Natural killer cell (primary cell): ENCODE measurements at regions not wholly inside any gene's neighbourhood (a gene's known extent, or its start where the extent isn't known, plus 50 kb on each side); places are given as distances from the start of the nearest gene placed in this dataset.
"Not testable (repeated sequence)": the region's sequence is repeated elsewhere in the genome, so short reads cannot be mapped to it uniquely, and the experiment has no call there.

Experiments
- ATAC-seq, 3 donors: fragments of 150-1000 bp in 2 of 3; fragments of 200-7000 bp in 1 of 3; cut with Tn5 transposase; 1 replicate in 1 of 3; 2 replicates in 2 of 3; pipeline ENCODE4 v1.10.0; 2021; ENCODE audit warnings: mild to moderate bottlenecking in 2 of 3, moderate library complexity in 2 of 3
- DNase-seq, 2 donors: peaks; one replicate each; pipeline versions ENCODE4 v3.0.0 to v3.0.0-alpha.2; 2013 to 2021; ENCODE audit warnings: mixed read lengths in 1 of 2
- H3K27ac ChIP-seq: one replicate; pipeline ENCODE4 v1.5.1; 2013; ENCODE audit warnings: mild to moderate bottlenecking, low read length
- H3K27me3 ChIP-seq: one replicate; pipeline ENCODE4 v1.6.1; 2013; ENCODE audit warnings: low read length; ENCODE audit not compliant: control insufficient read depth, insufficient read depth
- H3K36me3 ChIP-seq: one replicate; pipeline ENCODE4 v1.6.1; 2013; ENCODE audit warnings: low read length; ENCODE audit not compliant: control insufficient read depth, insufficient read depth
- H3K4me1 ChIP-seq: one replicate; pipeline ENCODE4 v1.6.1; 2013; ENCODE audit warnings: low read length; ENCODE audit not compliant: control insufficient read depth, insufficient read depth
- H3K4me3 ChIP-seq: one replicate; pipeline ENCODE4 v1.5.1; 2013; ENCODE audit warnings: low read length
- H3K9me3 ChIP-seq: one replicate; pipeline ENCODE4 v1.6.1; 2013; ENCODE audit warnings: low read length; ENCODE audit not compliant: control insufficient read depth, insufficient read depth
- H3K27ac Mint-ChIP-seq, 2 donors: one replicate each; pipeline ENCODE4 v1.8.0; 2022; ENCODE audit warnings: mild to moderate bottlenecking in 2 of 2, mixed read lengths in 2 of 2, moderate library complexity in 1 of 2
- H3K27me3 Mint-ChIP-seq, 2 donors: one replicate each; pipeline ENCODE4 v1.8.0; 2022; ENCODE audit warnings: low read depth in 2 of 2, mixed read lengths in 2 of 2
- H3K36me3 Mint-ChIP-seq: one replicate; pipeline ENCODE4 v1.8.0; 2022; ENCODE audit warnings: mixed read lengths
- H3K4me1 Mint-ChIP-seq, 2 donors: one replicate each; pipeline ENCODE4 v1.8.0; 2022; ENCODE audit warnings: mixed read lengths in 2 of 2
- H3K4me3 Mint-ChIP-seq: one replicate; pipeline ENCODE4 v1.8.0; 2022; ENCODE audit warnings: mild to moderate bottlenecking, moderate library complexity, mixed read lengths
- H3K9me3 Mint-ChIP-seq, 2 donors: one replicate each; pipeline ENCODE4 v1.8.0; 2022; ENCODE audit warnings: mixed read lengths in 2 of 2
- CTCF ChIP-seq: fragments of 200-600 bp; IDR thresholded peaks from one replicate; pipeline ENCODE4 v1.8.0; 2022; ENCODE audit warnings: antibody characterized with exemption
- WGBS: methylation state at CpG from one replicate; pipeline ENCODE4 v1.1.7; 2013; ENCODE audit warnings: missing lambda C conversion rate; ENCODE audit not compliant: insufficient coverage; 5-methylcytosine and 5-hydroxymethylcytosine counted together
- intact Hi-C: fragments of 100-400 bp; cut with micrococcal nuclease; formaldehyde crosslinking; loops from one replicate; pipeline ENCODE4 v1.14.2; 2022

GRCh38 chr3:8069471-8069870, 432.2 kb upstream of the LMCD1 start:
- H3K27me3 Mint-ChIP-seq: no peaks in the 10 kb centered on the region
- 88% methylated on average over 1 of the region's 1 CpG for WGBS
- no peaks in the 10 kb centered on the region for H3K27me3 ChIP-seq
- no peaks in the 10 kb centered on the region for H3K36me3 ChIP-seq
- DNase-seq (no peak), ATAC-seq (no peak)
- H3K9me3 ChIP-seq: peaks cover 4% of the 10 kb centered on the region
- no peaks in the 10 kb centered on the region for H3K4me1 Mint-ChIP-seq
- no peaks in the 10 kb centered on the region for H3K36me3 Mint-ChIP-seq
- H3K9me3 Mint-ChIP-seq: peaks cover 4 to 8% of the 10 kb centered on the region in 2 donors
- H3K4me1 ChIP-seq: no peaks in the 10 kb centered on the region
- intact Hi-C loops: no loop called here
- no peak overlapping the region for H3K27ac ChIP-seq
- H3K4me3 Mint-ChIP-seq: no peak overlapping the region
- no peak overlapping the region for H3K4me3 ChIP-seq
- no peak for TF ChIP-seq CTCF
- H3K27ac Mint-ChIP-seq: no peak overlapping the region

- no peak overlapping the region for H3K4me3 Mint-ChIP-seq
- H3K27me3 Mint-ChIP-seq: no peaks in the 10 kb centered on the region
- Histone ChIP-seq H3K27me3 (no peaks in the 10 kb centered on the region), H3K36me3 (no peaks in the 10 kb centered on the region), H3K9me3 (peaks cover 4% of the 10 kb centered on the region), H3K4me1 (no peaks in the 10 kb centered on the region), H3K27ac (no peak overlapping the region), H3K4me3 (no peak overlapping the region)
- intact Hi-C loops: no loop called here
- TF ChIP-seq CTCF: no peak
- no peaks in the 10 kb centered on the region for H3K4me1 Mint-ChIP-seq
- DNase-seq (no peak), ATAC-seq (no peak)
- no peaks in the 10 kb centered on the region for H3K36me3 Mint-ChIP-seq
- peaks cover 4 to 8% of the 10 kb centered on the region in 2 donors for H3K9me3 Mint-ChIP-seq
- no peak overlapping the region for H3K27ac Mint-ChIP-seq
These were observed 431.6 kb upstream of the LMCD1 start for GRCh38 chr3:8070011-8070410.

GRCh38 chr3:8074740-8075139, 426.9 kb upstream of the LMCD1 start:
- H3K4me3 ChIP-seq, H3K9me3 ChIP-seq, H3K4me1 Mint-ChIP-seq, ATAC-seq, H3K9me3 Mint-ChIP-seq, intact Hi-C loops, H3K27me3 Mint-ChIP-seq, H3K27ac Mint-ChIP-seq, H3K36me3 ChIP-seq, H3K27me3 ChIP-seq, DNase-seq, H3K36me3 Mint-ChIP-seq, H3K4me1 ChIP-seq, H3K4me3 Mint-ChIP-seq, H3K27ac ChIP-seq: not testable (repeated sequence)
- WGBS: 89% methylated on average over 3 of the region's 3 CpGs

GRCh38 chr3:8077126-8077525, 424.5 kb upstream of the LMCD1 start:
- TF ChIP-seq CTCF: no peak
- no peaks in the 10 kb centered on the region for H3K36me3 ChIP-seq
- peaks cover 0 to 8% of the 10 kb centered on the region in 2 donors for H3K9me3 Mint-ChIP-seq
- no peaks in the 10 kb centered on the region for H3K27me3 ChIP-seq
- intact Hi-C loops: no loop called here
- H3K27ac ChIP-seq: no peak overlapping the region
- H3K9me3 ChIP-seq: no peaks in the 10 kb centered on the region
- no peaks in the 10 kb centered on the region for H3K36me3 Mint-ChIP-seq
- no peaks in the 10 kb centered on the region for H3K4me1 Mint-ChIP-seq
- H3K4me3 Mint-ChIP-seq: no peak overlapping the region
- H3K4me3 ChIP-seq: no peak overlapping the region
- WGBS: no CpG with 5 or more reads among the region's 1 CpG
- no peak overlapping the region for H3K27ac Mint-ChIP-seq
- ATAC-seq (no peak), DNase-seq (no peak)
- H3K4me1 ChIP-seq: no peaks in the 10 kb centered on the region
- peaks cover 0 to 8% of the 10 kb centered on the region in 2 donors for H3K27me3 Mint-ChIP-seq
